GM23248 (cell line): ENCODE measurements at regions not wholly inside any gene's neighbourhood (a gene's known extent, or its start where the extent isn't known, plus 50 kb on each side); places are given as distances from the start of the nearest gene placed in this dataset.

Experiments used
- EZH2 ChIP-seq: fragments of 200-600 bp; sonication (generic); IDR thresholded peaks from 2 replicates; pipeline ENCODE4 v1.6.1; 2018; ENCODE audit warnings: antibody characterized with exemption, mild to moderate bottlenecking; ENCODE audit not compliant: insufficient read depth, poor library complexity, severe bottlenecking
- EZH2phosphoT487 ChIP-seq: fragments of 200-600 bp; sonication (generic); IDR thresholded peaks from 2 replicates; pipeline ENCODE4 v1.6.1; 2018; ENCODE audit warnings: antibody characterized with exemption, moderate library complexity, mild to moderate bottlenecking, low read depth; ENCODE audit not compliant: insufficient read depth

GRCh38 chr17:62125307-62125706 is 60.2 kb upstream of the MED13 start:
- no peak for TF ChIP-seq EZH2
- TF ChIP-seq EZH2phosphoT487 = no peak
